HG03139 (cell line): ENCODE measurements at regions not wholly inside any gene's neighbourhood (a gene's known extent, or its start where the extent isn't known, plus 50 kb on each side); places are given as distances from the start of the nearest gene placed in this dataset.

Experiments
- ATAC-seq: cut with Tn5 transposase; IDR thresholded peaks from one replicate; pipeline ENCODE4 v1.9.1; 2021; ENCODE audit not compliant: unreplicated experiment

DNA sequence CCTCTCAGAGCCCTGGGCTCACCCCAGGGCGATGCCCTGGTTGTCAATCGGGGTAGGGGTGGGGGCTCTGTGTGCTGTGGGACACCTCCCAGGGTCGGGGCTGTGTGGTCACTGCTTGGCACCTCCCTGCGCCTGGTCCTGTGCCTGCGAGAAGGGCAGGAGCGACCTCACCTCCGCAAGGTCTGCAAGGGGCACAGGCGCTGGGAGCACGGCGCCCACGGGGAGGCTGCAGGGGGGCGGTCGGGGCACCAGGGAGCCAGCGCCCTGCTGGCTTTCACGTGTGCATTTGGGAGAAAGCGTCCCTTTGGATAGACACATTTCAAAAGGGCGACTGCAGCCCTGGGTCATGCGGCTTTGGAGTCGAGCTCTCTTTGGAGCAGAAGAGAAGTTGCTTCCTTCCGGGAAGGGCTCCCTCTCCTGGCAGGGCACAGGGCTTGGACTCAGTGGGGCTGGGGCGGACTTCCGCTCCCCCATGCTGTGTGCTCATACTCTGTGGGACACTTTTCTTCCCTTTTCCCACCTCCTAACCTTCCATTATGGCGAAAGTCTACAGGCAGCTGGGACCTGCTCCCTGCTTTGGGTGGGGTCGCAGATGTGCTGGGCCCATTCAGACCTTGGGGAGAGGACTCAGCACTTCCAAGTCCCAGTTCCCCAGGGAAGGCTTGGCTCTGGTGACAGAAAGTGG is 52.9 kb upstream of the SLC28A3 start:
- no peak for ATAC-seq

DNA sequence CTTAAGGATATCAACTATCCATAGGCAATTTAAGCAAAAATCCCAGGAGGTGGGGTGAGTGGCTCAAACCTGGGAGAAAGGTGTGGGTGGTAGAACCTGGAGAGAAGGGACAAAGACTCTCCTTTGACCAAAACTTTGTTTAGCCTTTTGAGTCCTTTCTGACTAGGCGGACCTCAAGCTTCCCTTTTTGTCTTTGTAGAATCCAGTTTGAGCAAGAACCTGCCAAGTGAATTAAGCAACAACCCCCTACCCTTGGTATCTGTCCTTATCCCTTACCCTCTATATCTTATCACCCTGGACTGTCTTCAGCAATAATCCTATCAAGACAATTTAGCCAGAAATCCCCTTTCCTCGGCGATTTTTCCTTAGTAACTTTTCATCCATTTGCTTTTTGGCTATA is 53.5 kb upstream of the SLC28A3 start:
- no peak for ATAC-seq

DNA sequence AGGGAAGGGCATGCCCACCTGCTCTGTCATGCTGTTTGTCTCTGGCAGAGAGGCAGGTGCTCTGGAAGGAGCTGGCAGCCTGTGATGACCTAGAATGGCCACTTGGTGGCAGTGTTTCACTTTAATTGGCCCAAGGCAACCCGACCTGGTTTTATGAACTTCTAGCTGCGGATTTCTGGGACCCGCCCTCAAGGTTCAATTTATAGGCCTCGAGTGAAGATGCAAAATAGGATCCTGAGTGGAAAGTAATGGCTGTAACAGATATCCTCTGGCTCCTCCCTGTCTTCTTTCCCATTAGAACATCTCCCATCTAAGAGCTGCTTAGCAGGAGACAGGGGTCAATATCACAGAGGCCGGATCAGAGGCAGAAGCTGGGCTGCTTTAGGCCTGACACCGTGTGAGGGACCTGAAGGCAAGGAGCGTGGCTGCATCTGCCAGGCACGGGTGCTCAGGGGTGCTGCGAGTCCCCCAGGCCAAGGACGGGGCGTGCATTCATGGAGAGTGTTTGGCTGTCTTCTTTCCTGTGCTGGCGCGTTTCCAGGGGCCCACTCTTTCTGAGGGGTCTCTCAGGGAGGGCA is 56.7 kb upstream of the SLC28A3 start:
- peak; percentile 69 for ATAC-seq

DNA sequence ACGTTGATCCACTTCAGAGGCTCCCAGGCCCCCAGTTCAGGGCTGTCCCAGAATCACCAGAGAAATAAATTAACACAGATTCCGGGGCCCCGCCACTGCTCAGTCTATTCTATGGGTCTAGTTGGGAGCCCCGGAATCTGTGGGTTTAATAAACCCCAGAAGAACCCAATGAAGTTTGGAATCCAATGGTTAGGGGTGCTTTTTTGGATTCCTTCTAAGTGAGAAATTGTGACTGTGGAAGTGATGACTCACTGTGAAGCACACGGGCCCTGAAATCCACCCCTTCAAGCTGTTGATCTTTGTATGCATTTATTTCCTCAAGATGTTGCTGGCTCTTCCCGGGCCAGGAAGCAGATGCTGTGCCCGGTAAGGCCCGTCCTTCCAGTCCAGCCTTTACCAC is 57.3 kb upstream of the SLC28A3 start:
- ATAC-seq, result no peak

DNA sequence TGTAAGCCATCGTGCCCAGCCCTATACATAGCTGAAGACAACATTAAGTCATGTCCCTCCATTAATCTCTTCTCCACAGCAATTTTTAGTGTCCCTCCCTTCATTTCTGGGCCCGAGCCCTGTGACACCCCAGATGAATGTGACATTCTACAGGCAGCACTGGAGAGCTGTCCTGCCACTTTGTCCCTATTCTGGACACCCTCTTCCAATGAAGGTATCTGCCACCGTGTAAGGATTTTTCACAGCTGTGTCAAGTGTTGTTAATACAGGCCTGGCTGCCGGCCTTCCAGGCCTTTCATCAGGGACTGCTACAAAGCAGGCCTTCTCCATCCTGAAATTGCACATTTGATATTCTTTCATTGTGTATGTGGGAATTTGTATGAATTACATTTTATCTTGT is 62.0 kb upstream of the SLC28A3 start:
- ATAC-seq, result no peak

DNA sequence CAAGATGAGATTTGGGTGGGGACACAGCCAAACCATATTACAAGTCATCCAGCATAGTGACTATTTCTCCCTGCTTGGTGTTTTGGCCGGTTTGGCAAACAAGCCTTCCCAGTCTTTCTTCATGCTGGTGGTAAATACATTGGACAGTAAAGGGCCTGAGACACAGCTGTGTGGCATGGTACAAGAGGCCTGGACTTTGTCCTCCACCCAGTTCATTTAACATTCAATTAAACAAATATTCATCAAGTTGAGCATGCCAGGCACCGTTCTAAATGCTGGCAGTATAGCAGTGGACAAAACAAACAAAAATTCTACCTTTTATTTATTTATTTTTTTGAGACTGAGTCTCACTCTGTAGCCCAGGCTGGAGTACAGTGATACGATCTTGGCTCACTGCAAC is 62.7 kb upstream of the SLC28A3 start:
- ATAC-seq, result no peak

DNA sequence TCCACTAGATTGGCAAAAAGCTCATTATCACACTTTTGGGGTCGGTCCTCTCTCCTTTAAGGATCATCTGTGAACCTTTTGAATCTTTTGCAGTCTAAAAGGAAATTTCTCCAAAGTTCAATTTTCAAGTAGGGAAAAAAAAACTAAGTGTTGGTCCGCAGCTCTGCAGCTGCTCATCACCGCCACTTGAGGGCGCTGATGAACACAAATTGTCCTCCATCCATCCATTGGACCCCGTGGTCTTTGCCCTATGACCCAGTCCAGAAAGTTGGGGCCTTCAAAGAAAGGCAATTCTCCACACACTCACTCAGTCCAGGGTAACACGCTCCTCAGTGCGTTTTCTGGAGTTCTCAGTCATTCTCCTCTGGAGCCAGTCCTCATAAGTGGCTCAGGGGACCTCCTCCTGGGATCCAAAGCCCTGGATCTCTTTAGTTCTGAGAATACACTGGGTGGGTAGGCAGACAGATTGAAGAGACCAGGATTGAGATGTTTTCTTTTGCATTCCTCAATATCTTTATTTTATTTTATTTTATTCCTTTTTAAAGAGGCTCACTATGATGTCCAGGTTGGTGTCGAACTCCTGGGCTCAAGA is 63.6 kb upstream of the SLC28A3 start:
- no peak for ATAC-seq

DNA sequence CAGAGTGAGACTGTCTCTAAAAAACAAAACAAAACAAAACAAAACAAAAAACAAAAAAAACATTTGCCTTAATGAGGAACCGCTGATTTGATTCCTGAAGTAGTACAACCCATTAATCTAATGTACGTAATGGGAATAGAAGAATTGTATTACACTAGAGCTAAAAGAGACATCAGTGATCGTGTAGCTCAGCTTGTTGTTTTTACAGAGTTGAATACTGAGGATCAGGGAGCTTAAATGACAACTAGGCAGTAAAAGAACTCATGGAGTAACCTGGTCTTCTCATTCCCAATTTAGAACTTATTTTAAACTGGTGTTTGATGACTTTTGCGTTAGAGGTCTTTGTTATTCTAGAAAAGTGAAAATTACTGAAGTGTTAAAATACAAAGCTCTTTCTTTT is 65.1 kb upstream of the SLC28A3 start:
- no peak for ATAC-seq

DNA sequence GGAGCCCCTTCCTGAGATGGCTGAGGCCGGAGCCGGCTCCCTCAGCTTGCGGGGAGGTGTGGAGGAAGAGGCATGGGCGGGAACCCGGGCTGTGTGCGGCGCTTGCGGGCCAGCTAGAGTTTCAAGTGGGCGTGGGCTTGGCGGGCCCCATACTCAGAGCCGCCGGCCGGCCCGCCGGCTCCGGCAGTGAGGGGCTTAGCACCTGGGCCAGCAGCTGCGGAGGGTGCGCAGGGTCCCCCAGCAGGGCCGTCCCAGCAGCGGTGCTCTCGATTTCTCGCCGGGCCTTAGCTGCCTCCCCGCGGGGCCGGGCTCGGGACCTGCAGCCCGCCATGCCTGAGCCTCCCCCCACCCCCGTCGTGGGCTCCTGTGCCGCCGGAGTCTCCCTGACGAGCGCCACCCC is 67.9 kb upstream of the SLC28A3 start:
- no peak for ATAC-seq

DNA sequence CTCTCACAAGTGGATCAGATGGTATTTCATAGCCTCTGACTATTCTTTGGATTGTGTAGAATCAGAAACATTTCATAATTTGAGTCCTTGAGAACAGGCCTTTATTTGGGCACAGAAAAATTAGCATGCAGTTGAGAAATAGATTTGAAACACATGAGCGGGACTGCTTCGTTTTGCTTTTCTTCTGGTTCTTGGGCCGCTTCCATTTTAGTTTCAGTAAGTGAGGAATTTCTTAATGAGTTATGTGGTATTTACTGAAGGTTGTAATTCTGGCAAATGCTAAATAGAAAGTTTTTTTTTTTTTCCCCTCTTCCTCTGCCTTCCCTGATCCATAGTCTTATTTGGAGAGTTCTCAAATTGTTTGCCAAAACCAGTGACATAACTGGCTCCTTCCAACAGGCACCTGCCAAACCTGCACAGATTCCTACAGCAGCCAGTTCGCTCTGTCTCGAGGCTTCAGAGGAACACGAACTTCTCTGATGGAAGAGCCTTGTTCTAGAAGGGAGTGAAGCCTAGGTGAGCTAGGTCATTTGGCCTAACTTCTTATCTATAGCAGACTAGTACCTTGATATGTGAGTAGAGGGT is 71.2 kb upstream of the SLC28A3 start:
- no peak for ATAC-seq

DNA sequence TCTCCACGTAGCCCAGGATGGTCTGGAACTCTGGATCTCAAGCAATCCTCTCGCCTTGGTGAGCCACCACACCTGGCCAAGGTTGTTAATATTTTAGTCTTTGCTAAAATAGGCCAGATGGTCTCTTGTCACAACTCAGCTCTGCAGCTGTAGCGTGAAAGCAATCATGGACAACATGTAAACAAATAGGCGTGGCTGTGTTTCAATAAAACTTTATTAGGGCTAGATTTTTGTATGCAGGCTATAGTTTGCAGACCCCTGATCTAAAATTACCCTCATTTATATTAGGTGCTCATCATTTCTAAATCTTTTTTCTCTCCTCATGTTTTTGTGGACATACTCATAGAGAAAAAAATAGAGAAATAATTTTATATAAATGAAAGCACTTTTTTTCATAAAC is 72.1 kb upstream of the SLC28A3 start:
- no peak for ATAC-seq

DNA sequence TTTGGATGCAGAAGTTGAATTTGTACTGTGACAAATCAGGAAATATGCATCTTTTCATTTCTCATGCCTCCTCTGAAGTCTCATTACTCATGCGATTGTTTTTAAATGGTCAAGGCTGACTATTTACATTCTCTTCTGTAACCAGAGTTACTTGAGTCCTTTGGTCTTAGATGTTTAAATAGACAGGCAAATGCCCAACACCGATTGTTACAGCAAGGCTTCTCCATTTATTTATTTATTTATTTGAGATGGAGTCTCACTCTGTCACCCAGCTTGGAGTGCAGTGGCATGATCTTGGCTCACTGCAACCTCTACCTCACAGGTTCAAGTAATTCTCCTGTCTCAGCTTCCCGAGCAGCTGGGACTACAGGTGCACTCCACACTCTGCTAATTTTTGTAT is 72.7 kb upstream of the SLC28A3 start:
- ATAC-seq, result no peak

DNA sequence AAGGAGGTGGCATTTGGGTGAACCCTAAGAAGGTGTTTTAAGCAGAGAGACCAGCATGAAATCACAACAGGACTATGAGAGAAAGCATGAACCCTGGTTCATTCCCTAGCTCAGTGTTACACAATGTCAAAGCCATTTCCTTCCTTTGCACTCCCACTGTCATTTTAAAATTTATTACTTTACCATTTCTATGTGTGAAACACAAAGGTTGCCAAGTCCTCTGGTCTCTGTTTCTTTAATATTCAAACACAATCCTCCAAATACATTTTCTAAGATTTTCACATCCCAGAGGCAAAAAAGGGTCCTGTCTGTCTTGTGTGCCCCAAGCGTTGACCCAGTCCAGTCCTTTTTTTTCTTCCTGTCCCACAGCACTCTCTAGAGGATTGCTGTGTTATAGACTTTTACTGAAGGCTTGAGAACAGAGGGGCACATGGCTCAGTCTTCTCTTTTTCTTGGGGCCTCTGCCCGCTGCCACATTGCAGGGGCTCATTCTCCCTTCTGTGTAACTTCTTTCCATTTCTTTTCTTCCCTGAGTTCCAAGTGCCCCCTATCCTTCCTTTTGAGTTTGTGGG is 78.6 kb upstream of the SLC28A3 start:
- ATAC-seq, result no peak

DNA sequence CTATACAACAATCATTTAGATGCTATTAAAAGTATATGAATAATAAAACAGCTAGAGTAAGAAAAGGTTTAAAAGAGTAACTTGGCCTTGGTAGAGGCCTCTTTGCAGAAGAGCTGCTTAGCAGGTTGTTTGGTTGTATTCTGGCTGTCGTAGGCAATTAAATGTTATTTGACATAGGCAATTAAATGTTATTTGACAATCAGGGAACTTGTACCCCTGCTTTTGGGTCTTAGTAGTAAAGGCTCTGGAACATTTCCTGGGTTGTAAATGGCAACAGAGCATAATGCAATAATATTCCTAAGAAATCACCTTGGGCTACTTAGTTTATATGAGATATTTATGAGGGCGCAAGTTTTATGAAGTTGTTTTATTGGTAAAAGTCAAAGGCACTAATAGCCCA is 84.4 kb upstream of the SLC28A3 start:
- ATAC-seq, result no peak

DNA sequence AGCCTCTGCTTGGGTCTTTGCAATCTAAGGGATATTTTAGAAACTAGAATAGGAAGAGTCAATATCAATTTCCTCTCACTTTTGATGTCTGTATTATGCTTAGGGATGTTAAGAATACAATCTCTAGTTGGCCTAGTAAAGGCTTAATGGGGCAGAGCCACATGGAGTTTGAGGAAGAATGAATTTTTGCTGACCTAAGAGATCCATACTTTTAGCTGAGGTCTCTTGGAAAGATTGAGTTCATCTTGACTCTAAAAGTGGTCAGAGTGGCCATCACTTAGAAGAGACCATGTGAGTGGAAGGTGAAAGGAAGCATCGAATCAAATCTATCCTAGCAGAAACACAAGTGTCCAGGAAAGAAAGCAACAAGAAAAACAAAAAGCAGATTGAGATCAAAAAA is 92.2 kb upstream of the SLC28A3 start:
- no peak for ATAC-seq

DNA sequence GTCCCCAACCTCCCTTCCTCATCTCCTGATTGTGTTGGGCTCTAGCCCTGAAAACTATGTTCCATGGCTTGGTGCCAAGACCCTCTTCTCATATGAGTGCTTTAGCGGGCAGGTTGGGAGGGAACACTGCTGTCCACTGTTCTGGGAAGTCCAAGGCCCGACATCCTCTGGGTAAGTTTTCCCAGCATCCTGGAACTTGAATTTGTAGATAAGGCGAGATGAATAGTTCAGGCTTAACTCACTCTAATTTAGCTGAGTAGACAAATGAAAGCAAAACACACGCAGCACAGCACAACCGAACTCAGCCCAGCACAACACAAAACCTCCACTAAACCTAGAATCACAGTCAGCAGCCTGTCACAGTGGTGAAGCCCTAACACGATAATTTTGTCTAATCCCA is 95.3 kb upstream of the SLC28A3 start:
- no peak for ATAC-seq

DNA sequence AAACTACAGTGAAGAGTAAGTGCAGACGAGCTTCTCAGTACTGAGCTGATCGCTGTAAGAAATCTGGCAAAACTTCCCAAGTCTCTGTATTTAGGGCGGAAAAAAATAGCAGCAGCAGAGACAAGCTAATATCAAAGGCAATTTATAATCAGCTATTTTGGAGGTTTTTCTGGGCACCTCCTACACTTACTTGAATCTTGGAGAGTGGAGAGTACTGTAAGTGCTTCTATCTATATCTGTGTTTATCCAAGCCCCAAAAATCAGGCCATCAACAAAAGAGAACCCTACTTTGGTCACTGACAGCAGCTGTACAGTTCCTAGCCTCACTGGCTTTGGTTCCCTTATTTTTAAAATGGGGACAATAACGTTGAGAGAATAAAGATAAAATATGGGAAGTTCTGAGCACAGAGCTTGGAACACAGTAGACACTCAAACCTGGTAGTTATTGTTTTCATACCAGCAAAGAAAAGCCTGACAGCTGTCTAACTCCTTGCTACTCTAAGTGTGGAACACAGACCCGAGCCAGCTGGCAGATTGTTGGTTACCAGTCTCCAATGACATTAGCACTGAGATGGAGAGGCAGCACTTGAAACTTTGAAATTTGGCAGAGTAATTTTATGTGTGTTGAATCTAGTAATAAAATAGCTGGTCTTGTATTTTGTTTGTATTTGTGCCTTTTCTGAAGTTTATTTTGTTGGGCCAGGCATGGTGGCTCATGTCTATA is 96.0 kb upstream of the SLC28A3 start:
- no peak for ATAC-seq

DNA sequence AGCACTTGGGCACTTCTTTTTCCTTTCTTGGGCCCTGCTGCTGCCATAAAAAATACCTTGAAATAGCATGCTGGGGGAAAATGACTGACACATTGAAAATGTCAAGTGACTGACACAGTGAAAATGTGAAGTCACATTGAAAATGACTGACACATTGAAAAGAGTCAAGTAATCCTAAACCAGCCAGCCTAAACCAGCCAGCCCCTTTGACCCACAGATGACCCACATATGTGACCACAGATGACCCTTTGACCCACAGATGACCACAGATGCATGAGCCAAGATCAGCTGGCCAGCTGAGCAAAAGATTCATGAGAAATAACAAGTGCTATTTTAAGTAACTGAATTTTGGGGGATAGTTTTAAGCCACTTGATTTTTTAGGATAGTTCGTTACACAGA is 97.8 kb upstream of the SLC28A3 start:
- no peak for ATAC-seq

DNA sequence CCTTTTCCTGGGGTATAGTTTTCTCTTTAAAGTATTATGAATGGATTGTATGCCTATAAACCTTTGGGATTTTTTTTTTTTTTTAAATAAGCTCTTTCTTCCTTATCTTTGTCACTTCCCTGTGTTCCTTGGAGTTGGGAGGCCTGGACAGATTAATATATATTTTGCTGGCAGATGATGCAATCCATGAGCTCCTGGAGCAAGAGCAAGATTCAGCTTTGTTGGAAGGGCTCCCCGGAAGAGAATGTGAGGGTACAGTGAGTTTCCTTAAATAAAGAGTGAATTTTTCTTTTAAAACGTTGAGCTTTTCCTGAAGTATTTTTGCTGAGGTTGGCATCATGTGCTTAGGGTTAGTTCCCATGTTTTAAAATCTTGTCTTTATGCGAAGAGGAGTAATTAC is 98.7 kb upstream of the SLC28A3 start:
- no peak for ATAC-seq

DNA sequence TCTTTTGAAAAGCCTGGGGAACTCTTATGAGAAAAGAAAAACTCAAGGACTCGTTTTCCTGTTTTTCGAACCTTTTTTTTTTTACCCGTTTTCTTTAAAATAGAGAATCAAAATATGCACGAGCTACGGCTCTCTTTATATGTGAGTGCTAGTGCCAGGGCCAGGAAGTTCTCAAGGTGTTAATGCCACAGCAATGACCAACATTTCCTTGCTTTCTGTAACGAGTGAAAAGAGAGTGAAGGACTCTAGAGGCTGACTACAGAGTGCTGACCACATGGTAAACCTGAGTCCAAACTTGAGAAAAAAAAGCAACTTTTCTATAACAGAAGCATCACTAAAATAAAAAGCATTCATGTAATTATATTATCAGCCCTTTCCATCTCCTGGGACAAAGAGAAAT is 102.2 kb upstream of the SLC28A3 start:
- no peak for ATAC-seq

DNA sequence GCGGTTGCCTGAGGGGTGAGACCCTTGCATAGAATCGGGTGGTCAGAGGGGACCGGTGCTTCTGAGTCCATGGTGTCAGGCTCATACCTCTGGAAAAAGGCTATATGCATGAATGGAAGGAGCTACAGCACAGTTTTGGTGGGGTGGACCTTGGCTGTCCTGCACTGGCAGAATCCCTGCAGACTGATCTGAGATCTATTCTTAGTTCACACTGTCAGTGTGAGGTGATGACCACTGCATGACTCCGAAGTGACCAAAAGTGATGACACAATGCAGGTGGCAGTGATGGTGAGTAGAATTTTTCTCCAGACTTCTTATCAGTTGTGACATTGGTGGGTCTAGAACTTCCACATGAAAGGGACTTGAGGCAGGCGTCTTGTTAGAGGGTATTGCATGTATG is 105.2 kb upstream of the SLC28A3 start:
- no peak for ATAC-seq

DNA sequence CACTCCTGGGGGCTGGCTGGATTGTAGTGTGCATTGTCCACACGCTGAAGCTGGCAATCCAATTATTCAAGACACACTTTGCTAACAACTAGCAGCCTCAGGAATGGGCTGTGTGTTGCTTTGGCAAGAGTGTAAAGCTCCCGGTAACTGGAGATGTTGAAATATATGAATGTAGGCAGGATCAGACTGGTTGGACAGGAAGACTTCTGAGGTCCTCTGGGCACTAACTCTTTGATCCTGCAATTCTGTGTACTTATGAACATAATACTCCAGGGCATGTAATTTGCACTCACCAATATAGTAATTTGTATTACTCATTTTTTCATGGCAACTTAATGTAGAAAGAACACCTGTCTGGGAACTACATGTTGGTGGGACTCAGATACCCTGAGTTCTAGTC is 106.7 kb upstream of the SLC28A3 start:
- ATAC-seq, result no peak
